ENCODE measurements at regions not wholly inside any gene's neighbourhood (a gene's known extent, or its start where the extent isn't known, plus 50 kb on each side); places are given as distances from the start of the nearest gene placed in this dataset.

DNA sequence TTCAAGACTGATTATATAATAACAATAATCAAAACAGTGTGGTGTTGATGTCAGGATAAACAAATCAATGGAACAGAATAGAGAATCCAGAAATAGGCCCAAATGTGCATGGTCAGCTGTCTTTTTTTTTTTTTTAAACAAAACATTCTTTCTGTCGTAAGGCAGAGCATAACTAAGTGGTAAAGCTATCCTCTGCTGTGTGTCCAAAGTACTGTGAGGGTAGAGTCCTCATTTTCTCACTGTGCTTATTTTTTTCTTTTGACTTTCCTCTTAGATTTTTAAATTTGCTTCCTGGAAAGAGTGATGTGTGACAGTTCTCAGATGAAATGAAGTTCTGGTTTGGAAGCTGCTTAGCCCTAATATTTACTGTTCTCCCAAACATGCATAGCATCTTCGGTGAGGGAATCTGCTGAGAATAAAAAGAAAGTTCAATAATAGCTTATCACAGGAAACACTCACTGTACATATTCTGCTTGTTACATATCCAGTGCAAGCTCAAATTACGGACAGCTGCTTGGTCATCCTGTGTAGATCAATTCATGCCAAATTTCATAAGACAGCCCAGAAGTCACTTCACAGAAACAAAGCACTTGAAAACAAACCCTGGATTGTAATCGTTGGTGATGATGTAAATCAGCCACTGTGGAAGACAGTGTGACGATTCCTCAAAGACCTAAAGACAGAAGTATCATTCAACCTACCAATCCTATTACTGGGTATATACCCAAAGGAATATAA lies 423.9 kb downstream of the NEBL start:
- no peak overlapping the region for H3K27ac ChIP-seq (ENCODE audit: poor library complexity, severe bottlenecking)
- H3K9me3 ChIP-seq (ENCODE audit: severe bottlenecking): no peaks in the 10 kb centered on the region
- H3K27me3 ChIP-seq (ENCODE audit: insufficient read depth, poor library complexity, severe bottlenecking): no peaks in the 10 kb centered on the region
- ATAC-seq (ENCODE audit: low read depth) (no peak), DNase-seq (ENCODE audit: low spot score) (no peak)
- H3K36me3 ChIP-seq (ENCODE audit: low read depth): no peaks in the 10 kb centered on the region
- no peaks in the 10 kb centered on the region for H3K4me1 ChIP-seq (ENCODE audit: insufficient read depth, poor library complexity, severe bottlenecking)
- no peak overlapping the region for H3K4me3 ChIP-seq (ENCODE audit: severe bottlenecking)
- TF ChIP-seq, protein P1, sequence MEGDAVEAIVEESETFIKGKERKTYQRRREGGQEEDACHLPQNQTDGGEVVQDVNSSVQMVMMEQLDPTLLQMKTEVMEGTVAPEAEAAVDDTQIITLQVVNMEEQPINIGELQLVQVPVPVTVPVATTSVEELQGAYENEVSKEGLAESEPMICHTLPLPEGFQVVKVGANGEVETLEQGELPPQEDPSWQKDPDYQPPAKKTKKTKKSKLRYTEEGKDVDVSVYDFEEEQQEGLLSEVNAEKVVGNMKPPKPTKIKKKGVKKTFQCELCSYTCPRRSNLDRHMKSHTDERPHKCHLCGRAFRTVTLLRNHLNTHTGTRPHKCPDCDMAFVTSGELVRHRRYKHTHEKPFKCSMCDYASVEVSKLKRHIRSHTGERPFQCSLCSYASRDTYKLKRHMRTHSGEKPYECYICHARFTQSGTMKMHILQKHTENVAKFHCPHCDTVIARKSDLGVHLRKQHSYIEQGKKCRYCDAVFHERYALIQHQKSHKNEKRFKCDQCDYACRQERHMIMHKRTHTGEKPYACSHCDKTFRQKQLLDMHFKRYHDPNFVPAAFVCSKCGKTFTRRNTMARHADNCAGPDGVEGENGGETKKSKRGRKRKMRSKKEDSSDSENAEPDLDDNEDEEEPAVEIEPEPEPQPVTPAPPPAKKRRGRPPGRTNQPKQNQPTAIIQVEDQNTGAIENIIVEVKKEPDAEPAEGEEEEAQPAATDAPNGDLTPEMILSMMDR (IDR thresholded peaks at IDR 0.05; ENCODE audit: poor library complexity, severe bottlenecking): no peak

DNA sequence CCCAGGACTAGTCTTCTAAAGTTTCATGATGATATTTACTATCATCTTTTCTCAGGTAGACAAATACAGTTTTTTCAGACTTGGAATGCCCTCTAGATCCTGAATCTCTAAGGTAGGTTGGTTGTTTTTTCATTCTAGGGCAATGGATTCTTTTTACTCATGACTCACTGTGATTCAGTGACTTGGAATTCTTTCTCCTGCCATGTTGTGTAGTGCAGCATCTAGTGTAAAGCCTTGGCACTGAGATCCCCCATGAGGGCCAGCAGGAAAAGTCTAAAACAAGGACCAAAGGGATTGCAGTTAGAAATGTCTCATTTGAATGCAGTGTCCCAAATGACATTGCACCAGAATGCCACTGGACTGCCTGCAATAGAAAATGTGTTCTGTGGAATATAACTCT lies 430.4 kb downstream of the NEBL start:
- no peak overlapping the region for H3K27ac ChIP-seq (ENCODE audit: poor library complexity, severe bottlenecking)
- no peaks in the 10 kb centered on the region for H3K27me3 ChIP-seq (ENCODE audit: insufficient read depth, poor library complexity, severe bottlenecking)
- no peak overlapping the region for H3K4me3 ChIP-seq (ENCODE audit: severe bottlenecking)
- peak; percentile 64; the same call in 1 of the 3 replicates for ATAC-seq (ENCODE audit: low read depth)
- no peaks in the 10 kb centered on the region for H3K9me3 ChIP-seq (ENCODE audit: severe bottlenecking)
- DNase-seq (ENCODE audit: low spot score): no peak
- TF ChIP-seq, protein P1 (IDR thresholded peaks at IDR 0.05; ENCODE audit: poor library complexity, severe bottlenecking): no peak
- H3K36me3 ChIP-seq (ENCODE audit: low read depth): no peaks in the 10 kb centered on the region
- no peaks in the 10 kb centered on the region for H3K4me1 ChIP-seq (ENCODE audit: insufficient read depth, poor library complexity, severe bottlenecking)

DNA sequence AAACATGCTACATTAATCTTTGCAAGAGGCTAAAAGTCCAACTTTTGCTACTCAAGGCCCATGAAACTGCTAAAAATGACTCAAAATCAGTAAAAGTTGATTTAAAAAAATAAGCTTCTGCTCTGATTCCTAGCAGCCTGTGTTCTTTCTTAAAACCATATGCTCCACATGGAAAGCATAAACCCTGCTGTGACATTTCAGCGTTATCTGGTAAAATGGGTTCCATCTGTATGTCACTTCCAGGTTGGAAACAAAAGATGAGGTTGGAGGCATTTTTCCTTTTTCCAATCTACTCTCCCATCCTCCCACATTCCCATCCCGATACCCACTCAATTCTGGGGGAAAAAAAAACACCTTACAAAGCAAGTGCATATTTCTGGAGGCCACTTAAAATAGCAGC lies 439.5 kb downstream of the NEBL start:
- DNase-seq (ENCODE audit: low spot score) (no peak), ATAC-seq (ENCODE audit: low read depth) (no peak)
- H3K4me3 ChIP-seq (ENCODE audit: severe bottlenecking): no peak overlapping the region
- no peaks in the 10 kb centered on the region for H3K36me3 ChIP-seq (ENCODE audit: low read depth)
- TF ChIP-seq, protein P1 (IDR thresholded peaks at IDR 0.05; ENCODE audit: poor library complexity, severe bottlenecking): no peak
- H3K9me3 ChIP-seq (ENCODE audit: severe bottlenecking): no peaks in the 10 kb centered on the region
- no peak overlapping the region for H3K27ac ChIP-seq (ENCODE audit: poor library complexity, severe bottlenecking)
- H3K4me1 ChIP-seq (ENCODE audit: insufficient read depth, poor library complexity, severe bottlenecking): no peaks in the 10 kb centered on the region
- peaks cover 1% of the 10 kb centered on the region for H3K27me3 ChIP-seq (ENCODE audit: insufficient read depth, poor library complexity, severe bottlenecking)

DNA sequence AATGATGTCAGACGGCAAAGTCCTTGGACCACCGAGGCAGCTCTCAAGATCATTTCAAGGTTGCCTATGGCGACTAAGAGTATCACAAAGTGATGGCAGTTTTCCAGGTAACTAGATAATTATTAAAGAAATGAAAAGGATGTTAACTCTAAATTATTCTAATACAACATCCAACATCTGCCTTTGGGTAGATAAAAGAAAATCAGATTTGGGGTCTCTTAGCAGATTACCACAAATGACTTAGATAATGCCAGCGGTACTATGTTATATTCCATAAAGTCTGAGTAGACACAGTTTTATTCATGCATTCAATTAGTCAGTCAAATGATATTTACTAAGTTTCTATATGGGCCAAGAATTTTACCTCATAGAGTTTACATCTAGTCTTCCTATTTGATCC lies 441.3 kb downstream of the NEBL start:
- no peak for ATAC-seq (ENCODE audit: low read depth)
- Histone ChIP-seq H3K27me3 (ENCODE audit: insufficient read depth, poor library complexity, severe bottlenecking) (peaks cover 5% of the 10 kb centered on the region), H3K36me3 (ENCODE audit: low read depth) (no peaks in the 10 kb centered on the region), H3K4me3 (ENCODE audit: severe bottlenecking) (no peak overlapping the region), H3K4me1 (ENCODE audit: insufficient read depth, poor library complexity, severe bottlenecking) (no peaks in the 10 kb centered on the region), H3K27ac (ENCODE audit: poor library complexity, severe bottlenecking) (no peak overlapping the region), H3K9me3 (ENCODE audit: severe bottlenecking) (no peaks in the 10 kb centered on the region)
- TF ChIP-seq, protein P1 (IDR thresholded peaks at IDR 0.05; ENCODE audit: poor library complexity, severe bottlenecking): no peak
- DNase-seq (ENCODE audit: low spot score): no peak

DNA sequence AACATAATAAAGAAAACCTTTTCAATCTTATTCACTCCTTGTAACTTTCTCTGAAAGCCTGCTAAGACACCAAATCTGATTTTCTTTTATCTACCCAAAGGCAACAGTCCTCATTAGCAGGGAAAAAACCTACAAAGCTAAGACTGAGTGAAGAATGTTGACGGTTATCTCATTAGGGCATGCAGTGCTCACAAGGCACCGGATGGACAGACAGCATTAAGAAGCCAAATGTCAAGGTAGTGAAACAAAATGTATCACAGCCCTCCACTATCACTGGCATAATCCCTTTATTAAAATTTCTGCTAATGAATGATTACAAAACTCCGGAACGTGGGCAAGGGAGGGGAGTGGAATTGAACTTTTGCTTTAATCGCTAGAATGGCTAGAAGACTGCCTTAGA lies 442.8 kb downstream of the NEBL start:
- H3K4me3 ChIP-seq (ENCODE audit: severe bottlenecking): no peak overlapping the region
- no peaks in the 10 kb centered on the region for H3K9me3 ChIP-seq (ENCODE audit: severe bottlenecking)
- ATAC-seq (ENCODE audit: low read depth): no peak
- H3K27ac ChIP-seq (ENCODE audit: poor library complexity, severe bottlenecking): no peak overlapping the region
- no peak for DNase-seq (ENCODE audit: low spot score)
- H3K27me3 ChIP-seq (ENCODE audit: insufficient read depth, poor library complexity, severe bottlenecking): peaks cover 5% of the 10 kb centered on the region
- no peaks in the 10 kb centered on the region for H3K36me3 ChIP-seq (ENCODE audit: low read depth)
- TF ChIP-seq, protein P1 (IDR thresholded peaks at IDR 0.05; ENCODE audit: poor library complexity, severe bottlenecking): no peak
- H3K4me1 ChIP-seq (ENCODE audit: insufficient read depth, poor library complexity, severe bottlenecking): no peaks in the 10 kb centered on the region

Measured in RWPE2 (cell line).